SK-N-SH treated with all-trans-retinoic acid at 6 μM for 48 hours (cell line): ENCODE measurements at regions not wholly inside any gene's neighbourhood (a gene's known extent, or its start where the extent isn't known, plus 50 kb on each side); places are given as distances from the start of the nearest gene placed in this dataset.

Experiments
- BACH2 ChIP-seq: fragments of 250-450 bp; sonication (Bioruptor Pico); IDR thresholded peaks from 2 replicates; pipeline ENCODE4 v1.9.0; 2021; ENCODE audit warnings: mild to moderate bottlenecking, borderline replicate concordance
- CSRNP3 ChIP-seq: fragments of 250-450 bp; sonication (Bioruptor Pico); IDR thresholded peaks from 2 replicates; pipeline ENCODE4 v1.5.1; 2021; ENCODE audit warnings: mild to moderate bottlenecking, moderate library complexity
- OSR1 ChIP-seq: fragments of 250-450 bp; sonication (Bioruptor Pico); IDR thresholded peaks from 2 replicates; pipeline ENCODE4 v1.8.0; 2022; ENCODE audit warnings: moderate library complexity, mild to moderate bottlenecking, inconsistent platforms
- PATZ1 ChIP-seq: fragments of 250-450 bp; sonication (Bioruptor Pico); IDR thresholded peaks from 2 replicates; pipeline ENCODE4 v1.8.0; 2020; ENCODE audit warnings: mild to moderate bottlenecking, moderate library complexity, borderline replicate concordance
- POU6F1 ChIP-seq: fragments of 250-450 bp; sonication (Bioruptor Pico); IDR thresholded peaks from 2 replicates; pipeline ENCODE4 v1.8.0; 2021; ENCODE audit warnings: low read depth, mild to moderate bottlenecking, moderate library complexity, borderline replicate concordance
- SNAI2 ChIP-seq: fragments of 250-450 bp; sonication (Bioruptor Pico); IDR thresholded peaks from 2 replicates; pipeline ENCODE4 v1.5.0; 2020; ENCODE audit warnings: mild to moderate bottlenecking, moderate library complexity
- ZNF70 ChIP-seq: fragments of 450-650 bp; formaldehyde crosslinking; IDR thresholded peaks from 2 replicates; pipeline ENCODE4 v1.5.0; 2020; ENCODE audit warnings: mild to moderate bottlenecking, moderate library complexity
- ZNF8 ChIP-seq: fragments of 450-650 bp; formaldehyde crosslinking; IDR thresholded peaks from 2 replicates; pipeline ENCODE4 v1.5.0; 2020; ENCODE audit warnings: mild to moderate bottlenecking, moderate library complexity

GRCh38 chr12:33192226-33192625 is 247.4 kb downstream of the SYT10 start:
- TF ChIP-seq ZNF70 (CRISPR knock-in tag), result no peak
- TF ChIP-seq ZNF8, result no peak
- TF ChIP-seq OSR1, result no peak
- TF ChIP-seq PATZ1, result no peak
- no peak for TF ChIP-seq POU6F1 (CRISPR knock-in tag)
- TF ChIP-seq CSRNP3 (CRISPR knock-in tag), result no peak
- no peak for TF ChIP-seq SNAI2 (CRISPR knock-in tag)
- no peak for TF ChIP-seq BACH2 (CRISPR knock-in tag)
